HG02623 (cell line): ENCODE measurements at regions not wholly inside any gene's neighbourhood (a gene's known extent, or its start where the extent isn't known, plus 50 kb on each side); places are given as distances from the start of the nearest gene placed in this dataset.

ENCODE experiments used
- ATAC-seq: cut with Tn5 transposase; IDR thresholded peaks from one replicate; pipeline ENCODE4 v1.9.1; 2021; ENCODE audit warnings: moderate library complexity; ENCODE audit not compliant: unreplicated experiment

DNA sequence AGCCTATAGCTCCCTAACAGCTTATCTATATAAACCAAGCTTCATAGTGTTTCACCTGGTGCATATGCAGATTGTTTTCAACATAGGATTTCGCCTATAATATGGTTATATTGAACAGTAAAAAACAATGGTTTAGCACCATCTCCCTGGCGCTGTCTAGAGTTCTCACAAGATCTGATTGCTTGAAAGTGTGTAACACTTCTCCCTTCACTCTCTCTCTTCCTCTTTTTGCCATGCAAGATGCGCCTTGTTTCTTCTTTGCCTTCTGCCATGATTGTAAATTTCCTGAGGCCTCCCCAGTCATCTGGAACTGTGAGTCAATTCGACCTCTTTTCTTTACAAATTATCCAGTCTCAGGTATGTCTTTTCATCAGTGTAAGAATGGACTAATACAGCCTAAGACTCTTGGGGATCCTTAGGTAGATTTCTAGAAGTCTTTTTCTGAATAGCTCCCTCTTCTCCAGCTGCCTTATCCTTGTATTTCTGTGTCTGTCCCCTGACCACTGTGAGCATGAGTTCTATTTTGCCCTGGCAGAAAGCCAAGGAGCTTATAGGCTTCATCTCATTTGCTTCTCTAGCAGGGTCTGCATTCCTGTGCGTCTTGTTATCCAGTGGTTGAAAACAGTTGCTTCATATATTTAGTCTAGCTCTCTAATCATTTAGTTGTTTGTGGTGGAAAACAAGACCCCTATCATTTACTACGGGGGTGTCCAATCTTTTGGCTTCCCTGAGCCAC lies 401.6 kb downstream of the GPD2 start:
- ATAC-seq = no peak

DNA sequence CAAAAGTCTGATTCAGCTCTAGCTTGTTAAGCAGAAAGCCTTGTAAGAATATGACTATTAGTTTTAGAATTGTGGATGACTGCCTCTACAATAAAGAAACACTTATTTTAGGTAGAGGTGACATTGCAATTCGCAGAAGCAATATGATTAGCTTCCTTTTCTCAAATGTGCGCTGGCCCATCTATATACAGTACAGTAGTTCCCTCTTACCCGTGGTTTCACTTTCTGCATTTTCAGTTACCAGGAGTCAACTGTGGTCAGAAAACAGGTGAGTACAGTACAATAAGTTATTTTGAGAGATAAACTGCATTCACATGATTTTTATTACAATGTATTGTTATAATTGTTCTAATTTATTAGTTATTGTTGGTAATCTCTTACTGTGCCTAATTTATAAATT lies 405.1 kb downstream of the GPD2 start:
- ATAC-seq = no peak

DNA sequence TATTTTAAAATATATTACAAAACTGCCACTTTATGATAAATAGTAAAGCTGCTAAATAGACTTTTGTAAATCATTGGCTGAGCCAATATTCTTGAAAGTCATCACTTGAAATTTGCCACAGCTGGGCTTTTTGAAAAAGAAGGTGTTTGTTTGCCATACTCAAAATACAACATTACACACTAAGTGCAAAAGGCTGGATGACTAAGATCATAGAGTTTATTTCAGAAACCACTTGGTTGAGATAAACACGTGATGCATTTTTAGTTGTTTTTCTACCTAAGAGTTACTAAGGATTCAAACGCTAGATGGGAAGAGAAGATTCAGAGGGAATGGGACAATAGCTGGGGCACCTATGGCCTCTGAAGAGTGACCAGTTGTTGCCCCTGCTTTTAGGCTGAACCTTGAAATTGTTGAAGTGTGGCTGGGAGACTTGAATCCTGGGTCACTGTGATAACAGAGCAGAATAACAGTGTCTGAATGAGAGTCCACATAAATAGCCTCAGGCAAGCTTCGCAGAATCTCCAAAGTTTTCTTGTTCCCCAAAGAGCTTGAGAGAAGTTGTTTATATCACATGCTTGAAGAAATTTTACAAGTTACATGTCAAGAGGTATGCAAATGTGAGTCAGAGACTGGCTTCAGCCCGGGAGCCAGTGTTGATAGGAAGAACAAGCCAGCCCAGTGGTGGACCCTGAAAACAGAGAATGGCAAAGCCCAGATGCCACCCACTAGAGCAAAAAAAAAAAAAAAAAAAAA lies 409.8 kb downstream of the GPD2 start:
- ATAC-seq = no peak

DNA sequence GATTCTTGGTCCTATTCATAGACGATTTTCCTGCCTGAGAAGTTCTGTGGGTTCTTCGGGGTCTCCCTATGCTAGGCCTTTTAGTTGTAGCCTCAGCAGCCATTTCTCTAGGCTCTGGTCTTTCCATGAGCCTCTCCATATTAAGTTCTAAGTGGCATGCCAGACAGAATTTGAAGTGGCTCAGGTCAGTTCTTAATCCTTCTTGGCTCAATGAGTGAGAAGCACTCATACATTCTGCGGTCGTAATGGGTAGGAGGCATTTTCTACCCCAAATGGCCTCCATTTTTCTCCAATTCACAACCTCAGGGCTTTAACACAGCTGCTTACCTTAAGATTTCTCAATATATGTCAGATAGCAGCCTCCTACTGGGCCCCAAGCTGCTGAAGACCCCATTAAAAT lies 405.3 kb upstream of the GALNT5 start:
- ATAC-seq = no peak

DNA sequence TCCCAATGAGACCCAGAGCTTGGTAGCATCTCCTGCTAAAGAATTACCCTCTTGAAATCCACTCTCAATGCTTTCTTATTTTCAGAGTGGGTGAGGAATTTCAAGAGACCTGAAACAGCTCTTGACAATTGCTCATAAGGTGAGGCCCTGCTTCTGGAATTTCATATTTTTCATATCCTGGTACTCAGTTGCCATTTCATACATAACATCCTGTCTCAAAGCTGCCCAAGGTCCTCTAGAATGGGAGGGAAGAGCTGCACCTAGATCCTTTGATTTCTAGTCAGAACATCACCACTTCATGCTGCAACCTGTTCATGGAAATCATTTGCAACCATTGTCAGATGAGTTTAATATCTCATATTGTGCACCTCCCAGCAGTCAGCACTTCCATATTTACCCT lies 404.8 kb upstream of the GALNT5 start:
- ATAC-seq = no peak

DNA sequence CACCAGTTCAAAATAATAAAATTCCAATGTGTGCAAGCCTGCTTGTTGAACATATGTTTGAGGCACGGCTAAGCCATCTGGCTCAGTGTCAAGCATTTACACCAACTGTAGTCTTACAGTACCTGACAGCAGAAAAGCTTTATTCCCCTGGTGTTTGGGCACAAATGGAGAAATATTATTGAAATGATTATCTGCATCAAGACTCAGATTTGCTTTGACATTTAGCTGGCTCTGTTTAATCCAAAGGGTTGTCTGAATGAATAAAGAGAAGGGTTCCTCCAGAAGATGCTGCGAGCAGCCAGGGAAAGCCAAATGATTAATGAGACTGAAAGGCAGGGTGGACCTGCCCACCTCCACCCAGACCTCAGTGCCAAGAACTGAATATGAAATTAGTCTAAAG lies 393.2 kb upstream of the GALNT5 start:
- ATAC-seq = no peak

DNA sequence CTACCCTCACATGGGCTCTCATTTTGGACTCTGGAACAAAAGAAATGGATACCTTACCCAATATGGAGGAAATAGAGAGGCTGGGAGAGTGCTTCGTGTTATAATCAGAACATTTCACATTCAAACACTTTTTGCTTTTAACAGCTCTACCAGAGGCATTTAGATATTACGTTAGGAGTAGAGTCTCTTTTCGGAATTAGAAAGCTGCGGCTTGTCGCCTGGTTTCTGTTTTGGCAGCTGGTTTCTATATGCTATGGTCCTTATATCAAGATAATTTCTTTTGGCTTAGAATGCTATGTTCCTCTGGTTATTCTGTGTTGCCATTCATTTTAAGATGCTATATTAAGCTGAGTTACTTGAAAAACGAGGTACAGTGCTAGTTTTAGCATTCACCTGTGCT lies 392.8 kb upstream of the GALNT5 start:
- no peak for ATAC-seq

DNA sequence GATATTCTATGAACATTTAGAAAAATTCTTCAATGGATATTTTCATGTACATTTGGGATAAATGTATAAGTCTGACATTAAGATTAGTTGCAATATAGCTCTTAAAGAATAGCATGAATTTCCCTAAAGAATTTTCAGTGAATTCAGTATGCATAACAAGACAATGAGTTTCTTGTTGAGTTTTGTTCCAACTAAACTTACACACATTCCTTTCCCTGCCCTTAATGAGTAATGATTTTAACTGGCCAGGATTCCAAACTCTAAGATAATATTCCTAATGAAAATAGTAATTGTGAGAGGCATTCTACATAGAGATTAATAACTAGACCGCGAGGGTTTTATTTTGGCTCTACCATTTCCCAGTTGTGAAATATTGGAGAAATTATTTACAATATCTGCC lies 390.3 kb upstream of the GALNT5 start:
- no peak for ATAC-seq

DNA sequence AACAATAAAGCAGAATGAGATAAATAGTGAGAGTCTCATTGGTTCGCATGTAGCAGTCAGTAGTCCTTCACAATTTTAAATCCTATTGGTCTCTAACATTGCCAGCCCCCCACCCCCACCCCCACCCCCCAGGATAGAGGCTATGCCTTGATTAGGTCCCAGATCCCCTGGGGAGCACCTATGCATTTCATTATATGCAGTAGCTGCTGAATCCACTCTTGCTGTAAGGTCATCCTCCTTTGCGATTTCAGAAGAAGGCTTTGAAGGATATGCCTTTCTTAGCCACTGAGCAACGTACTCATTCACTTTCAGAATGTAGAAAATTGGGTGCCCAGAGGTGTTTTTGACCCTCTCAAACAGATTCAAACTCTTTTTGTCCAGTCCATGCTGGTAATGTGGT lies 382.8 kb upstream of the GALNT5 start:
- no peak for ATAC-seq

DNA sequence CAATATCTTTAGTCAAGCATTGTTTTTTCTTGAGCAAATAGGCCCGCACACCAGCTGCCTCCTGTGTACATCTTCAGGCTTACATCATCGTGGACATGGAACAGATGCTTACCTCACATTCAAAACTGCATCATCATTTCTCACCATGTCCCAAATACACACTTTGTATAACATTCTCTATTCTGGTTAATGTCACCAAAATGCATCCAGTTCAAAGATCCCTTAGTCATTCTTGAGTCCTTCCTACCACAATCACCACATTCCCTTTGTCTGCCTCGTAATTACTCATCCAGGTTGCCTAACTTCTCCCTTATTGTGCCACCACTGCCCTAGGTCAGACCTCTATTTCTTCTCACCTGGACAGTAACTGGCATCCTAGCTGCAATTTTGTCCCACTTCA lies 373.7 kb upstream of the GALNT5 start:
- ATAC-seq = no peak

DNA sequence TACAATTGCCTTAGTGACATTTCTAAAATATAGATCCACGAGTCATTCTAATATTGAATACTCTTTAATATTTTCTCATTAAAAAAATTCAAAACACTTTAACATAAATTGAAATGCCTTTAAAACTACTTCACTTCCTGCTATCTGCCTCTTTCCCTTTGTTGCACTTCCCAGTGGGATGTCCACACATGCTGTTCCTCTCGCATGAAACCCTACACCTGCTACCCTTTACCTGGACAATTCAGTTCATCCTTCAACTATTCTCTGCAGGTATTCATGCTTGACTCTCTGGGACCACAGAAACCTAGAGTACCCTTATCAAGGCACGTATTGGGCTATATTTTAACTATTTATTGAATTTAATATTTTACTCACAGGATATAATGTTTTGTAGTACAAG lies 373.3 kb upstream of the GALNT5 start:
- ATAC-seq = no peak

DNA sequence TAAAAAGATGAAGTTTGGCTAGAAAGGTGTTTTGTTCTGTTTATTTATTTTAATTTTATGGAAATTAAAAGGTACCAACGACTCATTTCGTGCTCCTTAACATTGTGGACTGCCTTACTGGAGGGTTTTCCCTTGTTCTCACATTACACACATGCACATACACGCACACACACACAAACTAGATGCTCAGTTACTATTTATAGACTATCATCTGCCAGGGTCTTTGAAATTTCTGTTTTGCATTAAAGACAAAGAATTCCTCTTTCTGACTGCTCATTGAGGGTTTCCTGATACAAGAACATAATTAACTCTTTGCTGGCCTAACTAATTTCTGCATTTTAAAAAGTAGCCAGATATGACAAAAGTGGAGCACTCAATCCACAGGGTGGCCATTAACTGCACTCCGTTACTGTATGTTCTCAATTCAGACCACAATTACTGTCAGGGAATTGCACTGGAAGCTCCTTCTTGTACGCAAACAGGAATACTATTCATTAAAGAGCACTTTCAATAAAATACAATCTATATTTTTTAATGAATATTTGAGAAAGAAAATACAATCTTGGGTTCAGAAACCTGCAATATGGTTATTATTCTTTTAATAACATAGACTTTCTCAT lies 366.9 kb upstream of the GALNT5 start:
- no peak for ATAC-seq

DNA sequence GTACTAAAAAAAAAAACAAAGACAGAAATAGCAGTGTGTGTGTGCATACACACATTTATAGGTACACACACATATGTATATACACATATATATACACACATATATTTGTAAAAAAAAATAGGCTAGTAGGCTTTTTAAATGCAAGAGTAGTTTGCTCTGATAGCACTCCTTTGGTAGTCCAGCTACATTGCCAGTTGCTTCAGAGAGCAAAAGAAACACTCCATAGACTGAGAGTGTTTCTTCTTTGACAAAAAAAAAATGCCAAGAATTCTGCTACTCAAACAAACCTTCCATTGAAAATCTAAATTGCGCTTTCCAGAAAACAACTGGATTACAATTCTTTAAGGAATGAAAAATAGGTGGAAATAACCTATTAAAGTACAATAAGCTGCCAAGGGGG lies 365.9 kb upstream of the GALNT5 start:
- no peak for ATAC-seq

DNA sequence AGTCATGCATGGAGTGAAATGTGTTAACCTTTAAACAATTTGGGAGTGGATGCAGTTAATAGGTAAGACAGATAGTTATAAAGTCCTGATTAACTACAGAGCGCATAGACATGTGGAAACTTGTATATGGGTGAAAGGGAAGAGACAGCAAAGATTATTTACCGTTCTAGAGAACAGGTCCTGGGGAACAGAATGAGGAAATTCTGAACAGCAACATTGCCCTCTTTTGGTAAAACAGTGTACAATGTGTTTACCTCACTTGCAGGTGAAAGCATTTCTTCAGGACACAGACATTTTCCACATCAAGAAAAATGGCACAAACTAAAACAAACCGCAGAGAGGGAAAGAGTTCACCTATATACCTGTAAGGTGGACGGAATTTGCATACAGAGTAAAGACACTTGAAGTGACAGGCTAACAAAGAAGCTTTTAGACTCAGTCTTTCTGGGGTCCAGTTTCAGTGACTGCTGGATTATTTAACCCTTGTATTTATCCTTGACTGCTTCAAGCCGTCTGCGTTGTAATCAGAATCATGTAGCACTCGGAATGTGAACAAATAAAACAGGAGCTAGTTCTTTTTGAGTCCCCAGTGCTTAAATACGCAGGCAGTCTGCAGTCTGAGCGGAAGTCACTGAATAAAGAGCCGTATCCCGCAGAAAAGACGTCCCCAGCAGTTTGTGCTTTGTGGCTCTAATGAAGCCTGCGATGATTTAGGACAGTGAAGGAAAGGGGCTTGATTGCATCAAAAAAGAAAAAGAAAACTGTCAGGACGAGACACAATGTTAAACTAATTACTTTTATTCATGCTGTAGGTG lies 364.8 kb upstream of the GALNT5 start:
- peak; percentile 38 for ATAC-seq

DNA sequence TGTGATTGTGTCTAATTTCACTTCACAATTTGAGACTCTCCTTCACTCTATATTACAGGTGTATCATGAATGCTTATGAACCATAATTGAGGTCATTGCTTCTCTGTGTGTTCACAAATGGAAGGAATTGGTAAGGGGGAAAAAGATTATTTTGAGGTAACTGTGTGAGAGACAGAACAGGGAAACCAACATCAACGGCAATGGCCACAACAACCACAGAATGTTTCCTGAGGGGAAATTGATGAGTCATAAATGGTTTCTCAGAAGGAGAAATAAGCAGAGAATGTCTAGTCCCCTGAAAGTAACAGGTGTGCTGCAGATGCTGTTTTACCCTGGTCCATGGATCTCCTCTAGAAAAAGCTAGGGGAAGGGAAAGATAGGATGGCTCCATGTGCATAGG lies 361.2 kb upstream of the GALNT5 start:
- ATAC-seq = peak; percentile 95

DNA sequence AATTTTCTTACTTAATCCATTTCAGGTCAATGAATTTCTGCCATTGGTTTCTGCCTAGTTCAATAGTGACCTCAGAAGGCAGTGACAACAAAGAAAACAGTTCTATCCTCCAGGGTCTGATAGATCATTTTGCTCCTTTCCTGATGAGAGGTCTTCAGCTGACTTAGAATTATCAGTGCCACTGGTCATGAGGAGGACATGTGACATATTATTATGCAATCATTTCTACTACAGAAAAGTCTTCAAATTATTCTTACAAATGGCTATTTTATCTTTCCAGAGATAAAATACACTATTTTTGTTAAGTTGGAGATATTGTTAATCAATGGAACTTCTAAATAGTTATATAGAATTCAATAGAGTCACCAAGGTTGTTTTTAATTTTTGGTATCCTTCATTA lies 360.0 kb upstream of the GALNT5 start:
- ATAC-seq = no peak

DNA sequence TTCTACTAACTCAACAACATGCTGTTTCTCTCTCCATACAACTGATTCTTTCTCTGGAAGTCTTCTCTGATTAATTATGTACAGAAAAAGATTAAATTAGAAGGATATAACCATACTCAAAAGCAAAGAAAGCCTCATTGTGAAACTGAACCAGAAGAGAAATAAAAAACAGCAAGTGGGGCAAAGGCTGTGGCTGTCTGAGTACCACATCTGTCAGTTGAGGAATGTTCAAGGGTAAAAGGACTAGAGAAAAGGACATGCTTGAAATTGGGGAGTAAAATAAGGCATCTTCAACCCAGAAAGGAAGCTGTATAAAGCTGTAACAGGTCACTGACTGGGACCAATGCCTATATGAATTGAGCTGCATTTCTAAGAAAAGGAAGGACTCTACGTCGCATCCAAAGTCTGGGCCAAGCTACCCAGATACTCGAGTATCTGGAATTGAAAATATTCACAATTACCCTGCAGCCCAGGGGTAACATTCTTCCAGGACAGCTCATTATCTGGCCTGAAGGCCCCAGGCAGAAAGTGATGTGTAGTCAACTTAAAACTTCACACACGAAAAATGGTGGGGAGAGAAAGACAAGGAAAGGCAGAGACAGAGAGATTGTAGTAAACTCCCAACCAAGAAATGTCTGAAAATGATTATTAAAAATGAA lies 356.0 kb upstream of the GALNT5 start:
- ATAC-seq = no peak

DNA sequence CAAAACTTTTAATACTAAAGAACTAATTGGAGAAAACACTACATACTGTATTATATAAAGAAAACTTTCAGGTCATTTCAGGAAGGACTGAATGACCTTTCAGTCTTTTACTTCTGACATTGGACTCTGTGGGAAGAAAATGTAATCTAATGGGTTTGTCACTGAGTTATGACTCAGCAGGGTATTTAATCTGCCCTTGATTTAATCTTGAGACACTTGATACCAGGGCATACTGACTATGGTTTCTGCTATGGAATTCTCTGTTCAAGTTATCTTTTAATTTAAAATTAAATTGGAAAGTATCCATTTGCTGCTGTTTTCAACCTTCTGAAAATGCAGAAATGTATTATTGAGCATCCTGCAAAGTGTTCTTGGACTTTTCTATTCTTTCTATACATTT lies 354.2 kb upstream of the GALNT5 start:
- ATAC-seq = no peak

DNA sequence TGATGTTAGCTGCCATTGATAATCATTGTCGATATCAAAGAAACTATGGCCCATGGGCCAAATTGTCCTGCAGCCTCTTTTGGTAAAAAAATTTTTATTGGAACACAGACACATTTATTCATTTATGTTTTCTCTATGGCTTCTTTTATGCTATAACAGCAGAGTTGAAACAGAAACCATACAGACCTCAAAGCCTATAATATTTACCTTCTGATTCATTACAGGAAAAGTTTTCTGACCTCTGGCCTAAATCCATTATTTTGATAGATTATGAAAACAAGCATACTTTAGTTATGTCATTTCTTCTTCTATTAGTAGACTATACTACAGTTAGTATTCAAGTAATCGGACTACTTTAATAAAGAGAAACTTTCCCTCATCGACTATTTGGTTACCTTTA lies 349.7 kb upstream of the GALNT5 start:
- peak; percentile 55 for ATAC-seq

DNA sequence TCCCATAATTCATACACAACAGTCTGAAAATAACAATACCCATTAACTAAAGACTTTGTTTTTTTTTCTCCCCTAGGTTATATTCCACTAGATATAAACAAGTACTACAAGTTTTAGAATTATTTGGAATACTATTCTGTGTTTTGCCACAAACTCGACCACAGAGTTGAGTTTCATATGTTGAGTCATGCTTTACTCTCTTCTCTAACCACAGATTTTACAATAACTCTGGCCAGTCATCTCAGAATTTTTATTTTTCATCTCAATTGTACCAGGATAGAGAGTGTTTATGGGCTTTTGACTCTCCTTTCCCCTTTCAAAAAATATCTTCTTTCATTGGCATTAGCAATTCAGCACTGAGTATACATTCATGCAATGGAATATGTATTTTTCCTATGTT lies 348.7 kb upstream of the GALNT5 start:
- ATAC-seq = peak; percentile 84

DNA sequence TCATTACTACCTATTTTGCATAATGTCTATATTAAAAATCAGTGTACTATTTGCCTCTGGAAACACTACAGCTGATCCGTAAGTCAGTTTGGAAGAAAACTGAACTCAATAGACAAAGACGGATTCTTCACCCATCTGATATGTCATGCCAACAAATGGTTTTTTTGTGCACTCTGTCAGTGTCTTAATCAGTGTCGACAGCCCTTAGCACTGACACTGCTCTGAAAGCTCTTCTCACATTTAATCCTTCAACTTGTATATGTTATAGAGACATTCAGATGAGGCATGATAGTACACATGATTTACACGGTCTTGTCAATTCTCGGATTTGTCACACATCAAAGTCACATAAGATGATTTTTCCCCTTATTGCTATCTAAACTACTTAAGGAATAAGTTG lies 347.5 kb upstream of the GALNT5 start:
- ATAC-seq = no peak
